ENCODE measurements at regions not wholly inside any gene's neighbourhood (a gene's known extent, or its start where the extent isn't known, plus 50 kb on each side); places are given as distances from the start of the nearest gene placed in this dataset.
"Not testable (repeated sequence)": the region's sequence is repeated elsewhere in the genome, so short reads cannot be mapped to it uniquely, and the experiment has no call there.

DNA sequence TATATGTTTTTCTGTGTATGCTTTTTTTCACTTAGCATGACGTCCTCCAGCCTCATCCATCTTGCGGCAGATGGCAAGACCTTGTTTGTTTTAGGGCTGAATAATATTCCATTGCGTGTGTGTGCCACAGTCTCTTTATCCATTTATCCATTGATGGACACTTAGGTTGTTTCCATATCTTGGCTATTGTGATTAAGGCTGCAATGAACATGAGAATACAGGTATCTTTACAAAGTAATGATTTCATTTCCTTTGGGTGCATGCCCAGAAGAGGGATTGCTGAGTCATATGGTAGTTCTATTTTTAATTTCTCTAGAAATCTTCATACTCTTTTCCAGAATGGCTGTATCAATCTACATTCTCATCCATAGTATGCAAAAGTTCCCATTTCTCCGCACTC, 85.3 kb upstream of the ADCY2 start:
- H4K91ac ChIP-seq (ENCODE audit: insufficient read depth, low read depth, low read length); H3K56ac ChIP-seq (ENCODE audit: extremely low read depth, insufficient read depth, low read length); H3K4me2 ChIP-seq (ENCODE audit: low read depth, low read length); H4K5ac ChIP-seq (ENCODE audit: low read depth, low read length); H4K8ac ChIP-seq (ENCODE audit: low read depth in 2 of 2, low read length in 2 of 2); H3K36me3 ChIP-seq (ENCODE audit: control insufficient read depth, insufficient read depth, low read length); BruUV-seq (replicated peaks); H2AK9ac ChIP-seq (replicated peaks; ENCODE audit: low read depth, low read length, poor library complexity); DNase-seq; dilution Hi-C loops (cut with HindIII; ENCODE audit: low sequenced_read_pairs, unreplicated experiment); H3K4me1 ChIP-seq (ENCODE audit: control insufficient read depth, insufficient read depth, low read length); H3K9ac ChIP-seq (ENCODE audit: low read depth, low read length); H3K14ac ChIP-seq (replicated peaks; ENCODE audit: low read depth, low read length); H3K18ac ChIP-seq (ENCODE audit: low read depth, low read length); H2BK15ac ChIP-seq (ENCODE audit: low read depth, low read length); ATAC-seq (ENCODE audit: low read depth); H4K20me1 ChIP-seq (ENCODE audit: insufficient read depth, low read length); H2AFZ ChIP-seq (replicated peaks; ENCODE audit: low read length, poor library complexity); in situ Hi-C loops (cut with MboI; ENCODE audit: low sequenced_read_pairs); POLR2A ChIA-PET (ENCODE audit: unreplicated experiment); H2BK5ac ChIP-seq (ENCODE audit: low read depth, low read length, poor library complexity, severe bottlenecking); H3K27ac ChIP-seq (ENCODE audit: insufficient read depth, low read length); CTCF ChIA-PET; H3K4ac ChIP-seq (ENCODE audit: low read depth, low read length); H3K4me3 ChIP-seq (ENCODE audit: insufficient read depth, low read depth, low read length); H3K9me1 ChIP-seq (ENCODE audit: insufficient read depth, low read length); H3K23ac ChIP-seq (ENCODE audit: low read depth, low read length); intact Hi-C loops (cut with micrococcal nuclease); H2AK5ac ChIP-seq (ENCODE audit: low read depth, low read length); H3K79me1 ChIP-seq (ENCODE audit: low read depth in 1 of 2, low read length in 2 of 2); H3K27me3 ChIP-seq (ENCODE audit: control insufficient read depth, insufficient read depth, low read length); H2BK20ac ChIP-seq (ENCODE audit: low read depth, low read length); H2BK120ac ChIP-seq (ENCODE audit: low read depth, low read length); H3K9me3 ChIP-seq (ENCODE audit: control insufficient read depth, insufficient read depth, low read length): not testable (repeated sequence)
- WGBS, 2 experiments (ENCODE audit: extremely low coverage in 2 of 2, insufficient read length in 1 of 2): no CpG with 5 or more reads among the region's 4 CpGs

Data from IMR-90 (cell line).